ENCODE measurements at regions not wholly inside any gene's neighbourhood (a gene's known extent, or its start where the extent isn't known, plus 50 kb on each side); places are given as distances from the start of the nearest gene placed in this dataset.

GRCh38 chr9:78614892-78615291 lies 318.0 kb downstream of the PSAT1 start:
- no peaks in the 10 kb centered on the region for H3K36me3 ChIP-seq (ENCODE audit: control insufficient read depth in 1 of 2, insufficient read depth in 2 of 2, low read length in 1 of 2)

GRCh38 chr9:78615372-78615771 lies 318.4 kb downstream of the PSAT1 start:
- intact Hi-C loops (cut with DNase I), result no loop called here
- Histone ChIP-seq H3K36me3 (ENCODE audit: control insufficient read depth in 1 of 2, insufficient read depth in 2 of 2, low read length in 1 of 2) (no peaks in the 10 kb centered on the region), H3K4me1 (ENCODE audit: control insufficient read depth in 1 of 2, insufficient read depth in 2 of 2, low read length in 2 of 2) (no peaks in the 10 kb centered on the region), H3K27ac (ENCODE audit: low read depth in 1 of 2, low read length in 2 of 2) (no peak overlapping the region), H3K27me3 (ENCODE audit: control insufficient read depth in 1 of 2, insufficient read depth in 2 of 2, low read length in 1 of 2) (no peaks in the 10 kb centered on the region), H3K4me3 (ENCODE audit: low read length in 2 of 2) (no peak overlapping the region), H3K9me3 (ENCODE audit: control insufficient read depth, low read length) (no peaks in the 10 kb centered on the region)
- DNase-seq, result no peak
- no peak for ATAC-seq (ENCODE audit: low FRiP score)
- WGBS, 2 donors, result 89% methylated on average over 5 of the region's 5 CpGs

More at GRCh38 chr9:78614892-78615291, 318.0 kb downstream of the PSAT1 start:
- 79 to 87% methylated on average over 3 of the region's 3 CpGs for WGBS, 2 donors
- H3K27me3 ChIP-seq (ENCODE audit: control insufficient read depth in 1 of 2, insufficient read depth in 2 of 2, low read length in 1 of 2), result no peaks in the 10 kb centered on the region
- intact Hi-C loops (cut with DNase I), result no loop called here
- DNase-seq (no peak), ATAC-seq (ENCODE audit: low FRiP score) (no peak)
- H3K4me1 ChIP-seq (ENCODE audit: control insufficient read depth in 1 of 2, insufficient read depth in 2 of 2, low read length in 2 of 2), result no peaks in the 10 kb centered on the region
- H3K4me3 ChIP-seq (ENCODE audit: low read length in 2 of 2), result no peak overlapping the region
- no peaks in the 10 kb centered on the region for H3K9me3 ChIP-seq (ENCODE audit: control insufficient read depth, low read length)
- H3K27ac ChIP-seq (ENCODE audit: low read depth in 1 of 2, low read length in 2 of 2), result no peak overlapping the region

GRCh38 chr9:78618735-78619134 lies 321.8 kb downstream of the PSAT1 start:
- 41 to 63% methylated on average over 2 of the region's 2 CpGs for WGBS, 2 donors
- DNase-seq (no peak), ATAC-seq (ENCODE audit: low FRiP score) (no peak)
- Histone ChIP-seq H3K27ac (ENCODE audit: low read depth in 1 of 2, low read length in 2 of 2) (no peak overlapping the region), H3K36me3 (ENCODE audit: control insufficient read depth in 1 of 2, insufficient read depth in 2 of 2, low read length in 1 of 2) (no peaks in the 10 kb centered on the region), H3K27me3 (ENCODE audit: control insufficient read depth in 1 of 2, insufficient read depth in 2 of 2, low read length in 1 of 2) (no peaks in the 10 kb centered on the region), H3K9me3 (ENCODE audit: control insufficient read depth, low read length) (no peaks in the 10 kb centered on the region), H3K4me1 (ENCODE audit: control insufficient read depth in 1 of 2, insufficient read depth in 2 of 2, low read length in 2 of 2) (no peaks in the 10 kb centered on the region), H3K4me3 (ENCODE audit: low read length in 2 of 2) (no peak overlapping the region)
- intact Hi-C loops (cut with DNase I), result no loop called here

- no peaks in the 10 kb centered on the region for H3K4me1 ChIP-seq (ENCODE audit: control insufficient read depth in 1 of 2, insufficient read depth in 2 of 2, low read length in 2 of 2)
- intact Hi-C loops (cut with DNase I), result no loop called here
- H3K9me3 ChIP-seq (ENCODE audit: control insufficient read depth, low read length), result no peaks in the 10 kb centered on the region
- no peak overlapping the region for H3K4me3 ChIP-seq (ENCODE audit: low read length in 2 of 2)
- WGBS, 2 donors, result 75 to 76% methylated on average over 3 of the region's 3 CpGs
- no peaks in the 10 kb centered on the region for H3K27me3 ChIP-seq (ENCODE audit: control insufficient read depth in 1 of 2, insufficient read depth in 2 of 2, low read length in 1 of 2)
- ATAC-seq (ENCODE audit: low FRiP score) (no peak), DNase-seq (no peak)
- no peaks in the 10 kb centered on the region for H3K36me3 ChIP-seq (ENCODE audit: control insufficient read depth in 1 of 2, insufficient read depth in 2 of 2, low read length in 1 of 2)
- no peak overlapping the region for H3K27ac ChIP-seq (ENCODE audit: low read depth in 1 of 2, low read length in 2 of 2)
These were observed 323.4 kb downstream of the PSAT1 start for GRCh38 chr9:78620303-78620702.

GRCh38 chr9:78620764-78621163 lies 323.8 kb downstream of the PSAT1 start:
- H3K36me3 ChIP-seq (ENCODE audit: control insufficient read depth in 1 of 2, insufficient read depth in 2 of 2, low read length in 1 of 2), result no peaks in the 10 kb centered on the region
- H3K4me3 ChIP-seq (ENCODE audit: low read length in 2 of 2), result no peak overlapping the region
- intact Hi-C loops (cut with DNase I), result no loop called here
- DNase-seq (no peak), ATAC-seq (ENCODE audit: low FRiP score) (no peak)
- no peak overlapping the region for H3K27ac ChIP-seq (ENCODE audit: low read depth in 1 of 2, low read length in 2 of 2)
- no peaks in the 10 kb centered on the region for H3K9me3 ChIP-seq (ENCODE audit: control insufficient read depth, low read length)
- H3K4me1 ChIP-seq (ENCODE audit: control insufficient read depth in 1 of 2, insufficient read depth in 2 of 2, low read length in 2 of 2), result no peaks in the 10 kb centered on the region
- no peaks in the 10 kb centered on the region for H3K27me3 ChIP-seq (ENCODE audit: control insufficient read depth in 1 of 2, insufficient read depth in 2 of 2, low read length in 1 of 2)
- 51 to 56% methylated on average over 5 of the region's 5 CpGs for whole genome bisulfite sequencing, 2 donors

GRCh38 chr9:78622126-78622525 lies 325.2 kb downstream of the PSAT1 start:
- WGBS, 2 donors, result 81 to 95% methylated on average over 2 of the region's 2 CpGs
- no peaks in the 10 kb centered on the region for H3K27me3 ChIP-seq (ENCODE audit: control insufficient read depth in 1 of 2, insufficient read depth in 2 of 2, low read length in 1 of 2)

GRCh38 chr9:78626971-78627370 lies 330.0 kb downstream of the PSAT1 start:
- no peaks in the 10 kb centered on the region for H3K9me3 ChIP-seq (ENCODE audit: control insufficient read depth, low read length)
- no peaks in the 10 kb centered on the region for H3K36me3 ChIP-seq (ENCODE audit: control insufficient read depth in 1 of 2, insufficient read depth in 2 of 2, low read length in 1 of 2)
- ATAC-seq (ENCODE audit: low FRiP score), result no peak
- H3K4me3 ChIP-seq (ENCODE audit: low read length in 2 of 2), result no peak overlapping the region
- intact Hi-C loops (cut with DNase I), result no loop called here
- H3K27me3 ChIP-seq (ENCODE audit: control insufficient read depth in 1 of 2, insufficient read depth in 2 of 2, low read length in 1 of 2), result no peaks in the 10 kb centered on the region
- no peak for DNase-seq
- H3K4me1 ChIP-seq (ENCODE audit: control insufficient read depth in 1 of 2, insufficient read depth in 2 of 2, low read length in 2 of 2), result no peaks in the 10 kb centered on the region
- no peak overlapping the region for H3K27ac ChIP-seq (ENCODE audit: low read depth in 1 of 2, low read length in 2 of 2)

More at GRCh38 chr9:78622126-78622525, 325.2 kb downstream of the PSAT1 start:
- no peak for ATAC-seq (ENCODE audit: low FRiP score)
- Histone ChIP-seq H3K4me3 (ENCODE audit: low read length in 2 of 2) (no peak overlapping the region), H3K4me1 (ENCODE audit: control insufficient read depth in 1 of 2, insufficient read depth in 2 of 2, low read length in 2 of 2) (no peaks in the 10 kb centered on the region), H3K9me3 (ENCODE audit: control insufficient read depth, low read length) (no peaks in the 10 kb centered on the region), H3K27ac (ENCODE audit: low read depth in 1 of 2, low read length in 2 of 2) (no peak overlapping the region), H3K36me3 (ENCODE audit: control insufficient read depth in 1 of 2, insufficient read depth in 2 of 2, low read length in 1 of 2) (no peaks in the 10 kb centered on the region)
- intact Hi-C loops (cut with DNase I), result no loop called here
- no peak for DNase-seq

GRCh38 chr9:78630966-78631365 lies 334.0 kb downstream of the PSAT1 start:
- 12 to 18% methylated on average over 4 of the region's 4 CpGs for WGBS, 2 donors
- no peak for DNase-seq
- Histone ChIP-seq H3K4me3 (ENCODE audit: low read length in 2 of 2) (no peak overlapping the region), H3K27ac (ENCODE audit: low read depth in 1 of 2, low read length in 2 of 2) (no peak overlapping the region), H3K4me1 (ENCODE audit: control insufficient read depth in 1 of 2, insufficient read depth in 2 of 2, low read length in 2 of 2) (no peaks in the 10 kb centered on the region), H3K36me3 (ENCODE audit: control insufficient read depth in 1 of 2, insufficient read depth in 2 of 2, low read length in 1 of 2) (no peaks in the 10 kb centered on the region), H3K9me3 (ENCODE audit: control insufficient read depth, low read length) (no peaks in the 10 kb centered on the region), H3K27me3 (ENCODE audit: control insufficient read depth in 1 of 2, insufficient read depth in 2 of 2, low read length in 1 of 2) (no peaks in the 10 kb centered on the region)
- intact Hi-C loops (cut with DNase I), result no loop called here
- ATAC-seq (ENCODE audit: low FRiP score), result no peak

GRCh38 chr9:78640728-78641127 lies 343.8 kb downstream of the PSAT1 start:
- Histone ChIP-seq H3K9me3 (ENCODE audit: control insufficient read depth, low read length) (no peaks in the 10 kb centered on the region), H3K36me3 (ENCODE audit: control insufficient read depth in 1 of 2, insufficient read depth in 2 of 2, low read length in 1 of 2) (no peaks in the 10 kb centered on the region), H3K27me3 (ENCODE audit: control insufficient read depth in 1 of 2, insufficient read depth in 2 of 2, low read length in 1 of 2) (peaks cover 0 to 2% of the 10 kb centered on the region in 2 donors), H3K4me1 (ENCODE audit: control insufficient read depth in 1 of 2, insufficient read depth in 2 of 2, low read length in 2 of 2) (no peaks in the 10 kb centered on the region), H3K4me3 (ENCODE audit: low read length in 2 of 2) (no peak overlapping the region), H3K27ac (ENCODE audit: low read depth in 1 of 2, low read length in 2 of 2) (no peak overlapping the region)
- 47 to 61% methylated on average over 4 of the region's 4 CpGs for WGBS, 2 donors
- no peak for ATAC-seq (ENCODE audit: low FRiP score)
- DNase-seq, result no peak
- intact Hi-C loops (cut with DNase I), result no loop called here
